HPDE6-E6E7 (cell line): ENCODE measurements at regions not wholly inside any gene's neighbourhood (a gene's known extent, or its start where the extent isn't known, plus 50 kb on each side); places are given as distances from the start of the nearest gene placed in this dataset.
"Not testable (repeated sequence)": the region's sequence is repeated elsewhere in the genome, so short reads cannot be mapped to it uniquely, and the experiment has no call there.

Experiments
- DNase-seq: peaks from one replicate; pipeline ENCODE4 v3.0.0; 2011; ENCODE audit warnings: missing footprints; ENCODE audit errors: extremely low spot score

DNA sequence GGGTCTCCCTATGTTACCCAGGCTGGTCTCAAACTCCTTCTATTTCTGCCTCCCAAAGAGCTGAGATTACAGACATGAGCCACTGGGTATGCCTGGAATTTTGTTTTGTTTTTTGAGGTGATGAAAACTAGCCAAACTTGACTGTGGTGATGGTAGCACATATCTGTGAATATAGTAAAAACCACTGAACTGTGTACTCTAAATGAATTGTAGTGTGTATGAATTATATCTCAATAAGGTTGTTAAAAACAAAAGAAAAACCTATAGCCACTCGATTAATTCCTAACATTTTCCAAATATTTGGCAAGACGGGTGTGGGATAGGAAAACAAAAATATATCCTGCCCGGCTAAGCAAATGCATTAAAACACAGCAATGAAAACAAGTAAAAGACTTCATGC, 1302.3 kb upstream of the CHAC2 start:
- no peak for DNase-seq

DNA sequence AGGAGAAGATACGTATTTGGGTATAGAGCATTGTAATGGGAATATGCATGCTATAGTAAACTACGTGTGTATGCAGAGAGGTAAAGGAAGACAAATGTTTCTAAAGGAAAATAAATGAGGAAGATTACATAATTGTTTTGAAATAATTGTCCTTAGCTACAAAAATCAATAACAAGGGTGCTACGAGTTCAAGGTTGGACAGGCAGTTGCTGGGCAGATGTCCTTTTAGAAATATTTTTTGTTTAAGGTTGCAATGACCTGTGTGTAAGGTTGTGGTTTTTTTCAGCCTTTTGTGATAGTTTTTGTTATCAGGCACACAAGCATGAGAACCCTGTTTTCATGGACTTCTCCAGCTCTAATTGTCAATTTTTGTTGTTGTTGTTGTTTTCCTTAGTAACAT, 1304.1 kb upstream of the CHAC2 start:
- DNase-seq = no peak

- DNase-seq = no peak
Observed at GRCh38 chr2:52456561-52457377, 1310.8 kb upstream of the CHAC2 start.

DNA sequence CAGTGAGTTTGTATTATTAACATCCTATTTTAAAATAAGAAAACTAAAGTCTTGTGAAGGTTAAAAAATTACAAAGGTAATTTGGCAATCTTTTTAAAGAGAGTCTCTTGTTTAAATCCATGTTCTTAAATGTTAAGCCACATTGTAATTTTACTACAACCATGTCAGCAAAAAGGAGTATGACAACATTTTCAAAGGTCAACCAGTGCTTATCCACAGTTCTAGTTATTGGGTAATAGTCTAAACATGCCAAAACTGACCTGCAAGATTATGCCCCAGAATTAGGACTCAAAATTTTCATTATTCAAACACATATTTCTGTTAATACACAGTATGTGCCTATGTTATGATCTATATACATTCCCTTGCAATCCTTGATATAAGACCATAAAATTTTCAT, 1312.6 kb upstream of the CHAC2 start:
- DNase-seq = no peak

DNA sequence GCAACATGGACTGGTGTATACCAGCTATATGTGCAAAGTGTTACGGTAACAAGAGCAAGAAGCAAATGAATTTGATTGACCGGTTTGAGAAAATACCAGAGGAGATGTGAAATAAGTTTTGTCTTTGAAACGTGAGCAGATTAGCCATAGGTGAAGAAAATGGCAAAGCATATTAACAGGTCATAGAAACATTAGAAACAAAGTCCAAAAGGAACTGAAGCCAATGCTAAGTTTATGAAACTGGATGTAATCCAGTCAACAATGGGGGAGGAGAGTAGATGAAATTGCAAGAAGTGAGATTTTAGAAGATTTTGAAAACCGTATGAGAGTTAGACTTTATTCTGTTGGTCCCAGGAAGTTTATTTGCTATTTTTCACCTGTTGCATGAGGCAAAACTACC, 1315.4 kb upstream of the CHAC2 start:
- DNase-seq = no peak

- no peak for DNase-seq
Observed at GRCh38 chr2:52445686-52446085, 1321.9 kb upstream of the CHAC2 start.

DNA sequence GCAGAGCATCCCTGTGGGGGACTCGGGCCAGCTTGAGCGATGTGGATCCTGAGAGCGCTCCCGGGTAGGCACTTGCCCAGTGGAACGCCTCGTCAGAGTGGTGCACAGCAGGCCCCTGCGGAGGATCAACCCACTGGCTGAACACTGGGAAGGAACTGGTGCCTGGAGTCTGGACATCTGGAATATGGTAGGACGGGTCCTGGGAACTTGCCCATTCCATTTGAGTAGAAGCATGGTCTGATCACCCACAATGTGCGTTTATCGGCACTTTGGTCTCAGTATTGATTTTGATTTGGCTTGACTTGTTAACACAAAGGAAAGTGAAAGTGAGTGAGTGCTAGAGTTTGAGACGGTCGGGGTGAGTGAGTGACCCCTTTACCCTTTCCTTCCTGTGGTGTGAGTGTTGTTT, 1336.2 kb upstream of the CHAC2 start:
- no peak for DNase-seq

GRCh38 chr2:52429740-52430139, 1337.9 kb upstream of the CHAC2 start:
- DNase-seq = no peak

- no peak for DNase-seq
Observed at GRCh38 chr2:52429171-52429570, 1338.4 kb upstream of the CHAC2 start.

- no peak for DNase-seq
Observed at GRCh38 chr2:52428224-52428623, 1339.4 kb upstream of the CHAC2 start.

DNA sequence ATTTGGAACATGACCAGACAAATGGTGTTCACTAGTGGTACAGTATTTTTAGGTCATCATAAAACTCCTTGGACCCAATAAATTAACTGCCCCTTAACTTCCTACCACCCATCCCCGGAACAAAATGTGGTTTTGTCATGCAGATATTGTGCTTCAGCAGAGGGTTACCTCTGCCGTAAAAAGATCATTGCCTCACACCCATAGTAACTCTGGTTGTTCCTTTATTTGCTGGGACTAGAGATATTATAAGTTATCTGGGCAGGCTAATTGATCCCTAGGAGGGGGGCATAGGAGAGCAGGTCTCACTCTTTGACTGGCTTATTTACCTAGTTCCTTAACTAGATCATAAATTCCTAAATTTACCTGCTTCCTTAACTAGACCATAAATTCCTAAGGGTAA, 1343.9 kb upstream of the CHAC2 start:
- DNase-seq = no peak

DNA sequence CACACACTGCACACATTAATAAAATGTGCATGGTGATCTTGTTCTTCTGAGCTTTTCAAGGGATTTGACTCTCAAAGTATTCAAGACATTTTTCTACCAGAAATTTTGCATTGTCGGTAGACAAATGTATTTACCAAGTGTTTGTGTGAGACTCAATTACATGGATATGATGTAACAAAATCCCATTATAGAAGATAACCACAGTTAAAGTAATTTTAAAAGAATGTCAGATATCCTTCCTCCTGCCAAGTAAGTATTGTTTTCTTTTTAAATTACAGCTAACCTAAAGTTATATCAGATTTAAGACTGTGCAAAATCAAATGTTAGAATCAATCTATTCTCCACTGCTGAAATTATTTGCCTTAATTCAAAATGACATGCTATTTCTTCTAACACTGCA, 1344.5 kb upstream of the CHAC2 start:
- DNase-seq = no peak

DNA sequence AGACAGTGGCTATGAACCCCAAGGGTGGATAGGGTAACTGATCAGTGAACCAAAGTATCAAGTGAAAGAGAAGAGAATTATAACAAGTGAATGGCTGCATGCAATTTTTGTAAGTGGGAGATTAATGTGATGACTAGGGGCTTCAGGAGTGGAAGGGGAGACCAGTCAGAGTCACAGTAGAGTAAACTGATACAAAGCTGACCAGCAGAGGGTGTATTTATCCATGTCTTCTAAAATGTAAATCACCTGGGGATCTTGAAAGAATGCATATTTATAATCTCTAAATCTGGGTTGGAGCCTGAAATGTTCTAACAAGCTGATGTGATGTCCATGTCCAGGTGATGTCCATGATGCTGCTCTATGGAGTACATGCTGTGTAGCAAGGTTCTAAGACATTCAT, 1351.3 kb upstream of the CHAC2 start:
- no peak for DNase-seq

DNA sequence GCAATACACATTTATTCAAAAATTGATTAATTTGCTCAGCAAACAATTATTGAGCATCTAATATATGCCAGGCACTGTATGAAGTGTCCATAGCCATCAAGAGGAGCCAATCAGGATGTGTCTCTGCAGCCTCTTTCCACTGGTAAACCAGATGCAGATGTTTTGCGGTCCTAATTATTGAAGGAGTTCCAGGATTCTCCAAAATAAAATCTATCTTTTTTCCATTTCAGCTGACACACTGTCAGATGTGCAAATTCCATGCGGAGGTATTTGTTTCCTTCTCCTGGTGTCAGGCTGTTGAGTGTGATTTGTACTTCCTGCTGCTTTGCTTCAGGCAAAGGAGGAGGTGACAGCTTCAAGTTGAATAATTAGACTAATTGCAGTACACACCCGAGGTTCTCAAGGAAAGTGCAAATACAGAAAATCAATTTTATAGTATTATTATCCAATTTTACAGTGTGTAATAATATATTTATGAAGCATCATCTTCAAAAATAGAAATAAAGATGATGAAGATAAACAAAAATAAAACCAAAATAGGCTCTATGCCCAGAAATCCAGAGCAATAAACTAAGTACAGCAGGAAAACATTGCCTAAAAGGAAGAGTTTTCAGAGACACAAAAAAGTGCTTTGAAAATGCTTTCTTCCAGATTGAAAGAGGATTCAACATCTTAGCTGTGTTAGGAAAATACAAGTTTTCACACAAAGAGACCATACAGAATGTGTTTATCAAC, 1352.9 kb upstream of the CHAC2 start:
- no peak for DNase-seq

- DNase-seq = not testable (repeated sequence)
Observed at GRCh38 chr2:52409308-52410118, 1358.1 kb upstream of the CHAC2 start.

GRCh38 chr2:52405980-52406379, 1361.6 kb upstream of the CHAC2 start:
- no peak for DNase-seq

- DNase-seq = no peak
Observed at GRCh38 chr2:52404866-52405265, 1362.7 kb upstream of the CHAC2 start.

- DNase-seq = no peak
Observed at GRCh38 chr2:52404046-52404445, 1363.6 kb upstream of the CHAC2 start.

GRCh38 chr2:52402128-52402527, 1365.5 kb upstream of the CHAC2 start:
- no peak for DNase-seq

DNA sequence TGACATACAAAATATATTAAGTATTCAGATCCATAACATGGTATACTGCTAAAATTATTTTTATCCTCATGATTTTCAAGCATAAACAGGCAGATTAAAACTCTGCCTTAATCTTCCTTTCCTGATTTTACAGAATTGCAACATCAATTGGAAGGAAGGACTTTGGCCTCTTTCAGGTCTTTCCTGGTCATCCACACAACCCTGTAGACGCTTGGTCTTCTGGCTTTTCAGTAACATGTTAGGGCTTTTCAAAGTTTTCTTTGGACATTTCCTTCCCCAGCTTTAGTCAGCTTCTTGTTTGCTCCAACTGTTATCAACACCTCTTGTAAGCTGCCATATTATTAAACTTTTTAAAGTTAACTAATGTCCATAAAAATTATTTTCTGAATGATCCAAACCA, 1364.9 kb upstream of the NRXN1 start:
- no peak for DNase-seq

DNA sequence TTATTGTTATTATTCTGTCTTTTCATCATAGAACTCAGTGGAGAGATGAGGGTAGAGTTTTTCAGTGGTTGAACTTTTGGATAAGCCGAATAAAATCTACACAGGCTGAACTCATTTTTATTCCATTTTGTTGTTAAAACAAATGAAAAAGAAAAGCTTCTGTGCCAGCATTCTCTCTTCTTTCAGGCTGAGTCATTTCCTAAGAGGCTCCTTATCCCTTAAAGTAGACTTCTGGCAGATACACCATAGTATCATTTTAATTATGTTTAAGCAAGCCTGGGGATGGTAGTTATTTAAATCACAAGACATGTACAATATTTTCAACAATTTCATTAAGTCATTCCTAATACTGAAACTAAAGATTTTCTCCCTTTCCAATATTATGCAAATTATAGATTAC, 1364.0 kb upstream of the NRXN1 start:
- no peak for DNase-seq

GRCh38 chr2:52391621-52392020, 1359.7 kb upstream of the NRXN1 start:
- DNase-seq = no peak

DNA sequence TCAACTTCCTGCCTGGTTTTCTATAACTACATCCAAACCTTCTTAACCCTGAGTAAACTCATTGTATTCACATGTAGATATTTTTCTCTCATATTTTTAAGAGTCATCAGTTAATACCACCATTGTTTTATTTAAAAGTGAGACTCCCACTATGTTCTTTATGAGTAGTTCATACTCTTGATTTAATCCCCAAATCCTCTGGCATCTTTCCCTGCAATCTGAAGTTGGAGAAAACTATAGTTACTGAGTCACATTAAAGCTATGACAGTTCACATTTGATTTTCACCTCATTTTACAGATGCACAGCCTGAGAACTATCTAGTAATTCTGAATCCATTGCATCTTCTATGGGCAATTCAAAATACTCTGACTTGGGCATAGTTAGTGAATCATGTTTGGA, 1358.7 kb upstream of the NRXN1 start:
- no peak for DNase-seq
